ENCODE measurements at regions not wholly inside any gene's neighbourhood (a gene's known extent, or its start where the extent isn't known, plus 50 kb on each side); places are given as distances from the start of the nearest gene placed in this dataset.

GRCh38 chr10:3911241-3911640 is 126.2 kb upstream of the KLF6 start:
- DNase-seq, result no peak

GRCh38 chr10:3909339-3909738 is 124.3 kb upstream of the KLF6 start:
- no peak for DNase-seq

GRCh38 chr10:3908183-3908582 is 123.2 kb upstream of the KLF6 start:
- no peak for DNase-seq

GRCh38 chr10:3907514-3907913 is 122.5 kb upstream of the KLF6 start:
- no peak for DNase-seq

GRCh38 chr10:3906511-3907111 is 121.6 kb upstream of the KLF6 start:
- DNase-seq, result no peak

- DNase-seq, result no peak
These were observed 119.5 kb upstream of the KLF6 start for GRCh38 chr10:3904419-3904960.

GRCh38 chr10:3902809-3903410 is 117.9 kb upstream of the KLF6 start:
- no peak for DNase-seq

- no peak for DNase-seq
These were observed 117.2 kb upstream of the KLF6 start for GRCh38 chr10:3902054-3902808.

- no peak for DNase-seq
These were observed 116.4 kb upstream of the KLF6 start for GRCh38 chr10:3901370-3901769.

GRCh38 chr10:3900391-3900790 is 115.4 kb upstream of the KLF6 start:
- no peak for DNase-seq

- no peak for DNase-seq
These were observed 113.8 kb upstream of the KLF6 start for GRCh38 chr10:3898821-3899220.

- no peak for DNase-seq
These were observed 112.1 kb upstream of the KLF6 start for GRCh38 chr10:3897156-3897555.

GRCh38 chr10:3896161-3896560 is 111.2 kb upstream of the KLF6 start:
- DNase-seq, result no peak

GRCh38 chr10:3895045-3895631 is 110.1 kb upstream of the KLF6 start:
- no peak for DNase-seq

- no peak for DNase-seq
These were observed 109.0 kb upstream of the KLF6 start for GRCh38 chr10:3893901-3894563.

GRCh38 chr10:3892440-3893425 is 107.7 kb upstream of the KLF6 start:
- peak; percentile 33 for DNase-seq

- DNase-seq, result no peak
These were observed 106.4 kb upstream of the KLF6 start for GRCh38 chr10:3891396-3891795.

- DNase-seq, result no peak
These were observed 105.8 kb upstream of the KLF6 start for GRCh38 chr10:3890602-3891352.

GRCh38 chr10:3889961-3890522 is 105.0 kb upstream of the KLF6 start:
- DNase-seq, result peak; percentile 17

- peak; percentile 65 for DNase-seq
These were observed 103.0 kb upstream of the KLF6 start for GRCh38 chr10:3887885-3888476.

All from stimulated activated CD8-positive, alpha-beta memory T cell treated with anti-CD3 and anti-CD28 coated beads, Interleukin-4, amount 100 ng/mL, for 48 hours (primary cell).